Keratinocyte (primary cell): ENCODE measurements at regions not wholly inside any gene's neighbourhood (a gene's known extent, or its start where the extent isn't known, plus 50 kb on each side); places are given as distances from the start of the nearest gene placed in this dataset.
"Not testable (repeated sequence)": the region's sequence is repeated elsewhere in the genome, so short reads cannot be mapped to it uniquely, and the experiment has no call there.

ENCODE experiments used
- DNase-seq: peaks from one replicate; pipeline ENCODE4 v3.0.0-alpha.2; 2011; ENCODE audit warnings: low read depth, missing footprints, low spot score
- FAIRE-seq: peaks from 2 replicates; lab custom pipeline; 2011; peaks lifted over from hg19 to GRCh38; lab: Jason Lieb, UNC
- H2AFZ ChIP-seq: 2 replicates; pipeline ENCODE4 v1.6.0; 2012; ENCODE audit warnings: low read length, control low read depth, inconsistent platforms; ENCODE audit not compliant: control insufficient read depth
- H3K27ac ChIP-seq: 2 replicates; pipeline ENCODE4 v1.5.1; 2011; ENCODE audit warnings: low read length; ENCODE audit not compliant: control insufficient read depth, insufficient read depth
- H3K27me3 ChIP-seq: 3 replicates; pipeline ENCODE4 v1.6.0; 2011; ENCODE audit warnings: low read length; ENCODE audit not compliant: control insufficient read depth, insufficient read depth; ENCODE audit errors: extremely low read depth
- H3K36me3 ChIP-seq, 2 experiments: 2 replicates in 1 of 2; 3 replicates in 1 of 2; pipeline ENCODE4 v1.5.1; 2011; ENCODE audit warnings: low read length in 2 of 2, mild to moderate bottlenecking in 1 of 2; ENCODE audit not compliant: control insufficient read depth in 2 of 2, insufficient read depth in 2 of 2; ENCODE audit errors: extremely low read depth in 1 of 2
- H3K4me1 ChIP-seq: 3 replicates; pipeline ENCODE4 v1.5.1; 2011; ENCODE audit warnings: low read length; ENCODE audit not compliant: control insufficient read depth, insufficient read depth; ENCODE audit errors: extremely low read depth
- H3K4me2 ChIP-seq: 3 replicates; pipeline ENCODE4 v1.6.0; 2011; ENCODE audit warnings: low read depth, low read length; ENCODE audit not compliant: control insufficient read depth, insufficient read depth; ENCODE audit errors: extremely low read depth
- H3K4me3 ChIP-seq, 3 experiments: fragments of 200-600 bp in 1 of 3; sonication (generic) in 1 of 3; 2 replicates in 2 of 3; 3 replicates in 1 of 3; pipeline ENCODE4 v1.5.1; 2011 to 2016; ENCODE audit warnings: low read length in 3 of 3, mild to moderate bottlenecking in 3 of 3, control low read depth in 2 of 3, inconsistent platforms in 1 of 3, low read depth in 1 of 3, mixed read lengths in 1 of 3, mixed run types in 1 of 3, moderate library complexity in 1 of 3; ENCODE audit not compliant: control insufficient read depth in 2 of 3, insufficient read depth in 2 of 3; ENCODE audit errors: extremely low read depth in 1 of 3
- H3K79me2 ChIP-seq: 2 replicates; pipeline ENCODE4 v1.6.0; 2012; ENCODE audit warnings: low read length; ENCODE audit not compliant: control insufficient read depth, insufficient read depth
- H3K9ac ChIP-seq: 3 replicates; pipeline ENCODE4 v1.6.0; 2011; ENCODE audit warnings: low read length; ENCODE audit not compliant: control insufficient read depth, insufficient read depth; ENCODE audit errors: extremely low read depth
- H3K9me1 ChIP-seq: 3 replicates; pipeline ENCODE4 v1.6.0; 2011; ENCODE audit warnings: low read length; ENCODE audit not compliant: control insufficient read depth, insufficient read depth; ENCODE audit errors: extremely low read depth
- H3K9me3 ChIP-seq: 2 replicates; pipeline ENCODE4 v1.5.1; 2012; ENCODE audit warnings: low read depth, low read length; ENCODE audit not compliant: control insufficient read depth
- H4K20me1 ChIP-seq: 3 replicates; pipeline ENCODE4 v1.6.0; 2011; ENCODE audit warnings: low read length; ENCODE audit not compliant: control insufficient read depth, insufficient read depth; ENCODE audit errors: extremely low read depth
- EZH2 ChIP-seq: IDR thresholded peaks from one replicate; pipeline ENCODE4 v1.6.1; 2012; ENCODE audit warnings: inconsistent platforms, mild to moderate bottlenecking, low read length, moderate library complexity
- dilution Hi-C: fragments of 300-500 bp; cut with MboI; formaldehyde crosslinking; loops from one replicate; pipeline ENCODE4 v1.7.0; 2020; ENCODE audit warnings: low sequenced_read_pairs; ENCODE audit not compliant: extremely low pct_ligation_motif_present
- TF ChIP-seq, protein P1 (sequence below), 3 experiments: IDR thresholded peaks in 1 of 3; conservative IDR thresholded peaks in 1 of 3; optimal IDR thresholded peaks in 1 of 3; 2 replicates in 2 of 3; 3 replicates in 1 of 3; pipeline versions ENCODE3 to v1.5.1; 2011; ENCODE audit warnings: low read length in 3 of 3, mild to moderate bottlenecking in 3 of 3, moderate library complexity in 2 of 3, control low read depth in 1 of 3, inconsistent platforms in 1 of 3; ENCODE audit not compliant: insufficient read depth in 2 of 3; ENCODE audit errors: extremely low read depth in 1 of 3

DNA sequence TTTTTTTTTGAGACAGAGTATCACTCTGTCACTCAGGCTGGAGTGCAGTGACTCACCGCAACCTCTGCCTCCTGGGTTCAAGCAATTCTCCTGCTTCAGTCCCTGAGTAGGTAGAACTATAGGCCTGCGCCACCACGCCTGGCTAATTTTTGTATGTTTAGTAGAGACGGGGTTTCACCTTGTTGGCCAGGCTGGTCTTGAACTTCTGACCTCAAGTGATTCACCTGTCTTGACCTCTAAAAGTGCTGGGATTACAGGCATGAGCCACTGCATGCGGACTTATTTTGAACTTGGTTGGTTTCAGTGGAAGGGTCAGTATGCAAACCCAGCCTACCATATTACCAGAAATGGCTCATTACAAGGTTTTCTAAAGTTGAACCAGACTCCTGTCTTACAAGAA is 61.6 kb upstream of the GBA3 start:
- H3K9ac ChIP-seq, H3K36me3 ChIP-seq, H3K9me3 ChIP-seq, H4K20me1 ChIP-seq, FAIRE-seq, dilution Hi-C loops, H3K4me1 ChIP-seq, H3K27me3 ChIP-seq, H3K4me3 ChIP-seq, H2AFZ ChIP-seq, DNase-seq, H3K27ac ChIP-seq, H3K9me1 ChIP-seq, H3K79me2 ChIP-seq, H3K4me2 ChIP-seq: not testable (repeated sequence)

DNA sequence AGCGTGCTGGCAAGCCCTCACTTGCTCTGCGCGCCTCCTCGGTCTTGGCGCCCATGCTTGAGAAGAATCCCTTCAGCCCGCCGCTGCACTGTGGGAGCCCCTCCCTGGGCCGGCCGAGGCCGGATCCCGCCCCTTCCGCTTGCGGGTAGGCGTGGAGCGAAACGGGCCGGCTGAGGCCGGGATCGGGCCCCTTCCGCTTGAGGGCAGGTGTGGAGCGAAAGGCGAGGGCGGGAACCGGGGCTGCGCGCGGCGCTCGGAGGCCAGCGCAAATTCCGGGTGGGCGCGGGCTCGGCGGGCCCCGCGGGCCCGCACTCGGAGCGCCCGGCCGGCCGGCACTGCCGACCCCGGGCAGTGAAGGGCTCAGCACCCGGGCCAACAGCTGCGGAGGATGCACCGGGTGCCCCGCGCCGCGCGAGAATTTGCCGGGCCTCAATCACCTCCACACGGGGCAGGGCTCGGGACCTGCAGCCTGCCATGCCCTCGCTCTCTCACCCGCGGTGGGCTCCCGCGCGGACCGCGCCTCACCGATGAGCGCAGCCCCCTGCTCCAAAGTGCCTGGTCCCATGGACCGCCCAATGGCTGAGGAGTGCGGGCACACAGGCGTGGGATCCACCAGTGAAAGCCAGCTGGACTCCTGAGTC is 58.1 kb upstream of the GBA3 start:
- Histone ChIP-seq H3K9me3 (no peaks in the 10 kb centered on the region), H3K9me1 (no peaks in the 10 kb centered on the region), H3K9ac (no peak overlapping the region), H3K4me3 (no peak overlapping the region), H3K79me2 (no peaks in the 10 kb centered on the region), H3K36me3 (no peaks in the 10 kb centered on the region), H3K27ac (no peak overlapping the region), H4K20me1 (no peaks in the 10 kb centered on the region), H3K4me1 (no peaks in the 10 kb centered on the region), H3K27me3 (no peaks in the 10 kb centered on the region), H2AFZ (no peak overlapping the region), H3K4me2 (no peak overlapping the region)
- dilution Hi-C loops, result no loop called here
- TF ChIP-seq, protein P1, sequence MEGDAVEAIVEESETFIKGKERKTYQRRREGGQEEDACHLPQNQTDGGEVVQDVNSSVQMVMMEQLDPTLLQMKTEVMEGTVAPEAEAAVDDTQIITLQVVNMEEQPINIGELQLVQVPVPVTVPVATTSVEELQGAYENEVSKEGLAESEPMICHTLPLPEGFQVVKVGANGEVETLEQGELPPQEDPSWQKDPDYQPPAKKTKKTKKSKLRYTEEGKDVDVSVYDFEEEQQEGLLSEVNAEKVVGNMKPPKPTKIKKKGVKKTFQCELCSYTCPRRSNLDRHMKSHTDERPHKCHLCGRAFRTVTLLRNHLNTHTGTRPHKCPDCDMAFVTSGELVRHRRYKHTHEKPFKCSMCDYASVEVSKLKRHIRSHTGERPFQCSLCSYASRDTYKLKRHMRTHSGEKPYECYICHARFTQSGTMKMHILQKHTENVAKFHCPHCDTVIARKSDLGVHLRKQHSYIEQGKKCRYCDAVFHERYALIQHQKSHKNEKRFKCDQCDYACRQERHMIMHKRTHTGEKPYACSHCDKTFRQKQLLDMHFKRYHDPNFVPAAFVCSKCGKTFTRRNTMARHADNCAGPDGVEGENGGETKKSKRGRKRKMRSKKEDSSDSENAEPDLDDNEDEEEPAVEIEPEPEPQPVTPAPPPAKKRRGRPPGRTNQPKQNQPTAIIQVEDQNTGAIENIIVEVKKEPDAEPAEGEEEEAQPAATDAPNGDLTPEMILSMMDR (optimal IDR thresholded peaks at IDR 0.05 in 1 of 3, IDR thresholded peaks at IDR 0.05 in 1 of 3, conservative IDR thresholded peaks at IDR 0.05 in 1 of 3; ENCODE audit: extremely low read depth in 1 of 3, insufficient read depth in 2 of 3, low read length in 3 of 3), result no peak
- no peak for TF ChIP-seq EZH2
- DNase-seq, result no peak
- no peak for FAIRE-seq

DNA sequence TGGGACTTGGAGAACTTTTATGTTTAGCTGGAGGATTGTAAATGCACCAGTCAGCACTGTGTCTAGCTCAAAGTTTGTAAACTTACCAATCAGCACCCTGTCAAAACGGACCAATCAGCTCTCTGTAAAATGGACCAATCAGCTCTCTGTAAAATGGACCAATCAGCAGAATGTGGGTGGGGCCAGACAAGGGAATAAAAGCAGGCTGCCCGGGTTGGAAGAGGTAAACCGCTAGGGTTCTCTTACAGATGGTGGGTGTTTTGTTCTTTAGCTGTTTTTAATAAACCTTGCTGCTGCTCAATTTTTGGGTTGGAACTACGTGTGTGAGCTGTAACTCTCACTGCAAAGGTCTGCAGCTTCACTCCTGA is 57.6 kb upstream of the GBA3 start:
- H4K20me1 ChIP-seq, H3K79me2 ChIP-seq, H3K4me3 ChIP-seq, H3K9me3 ChIP-seq, H3K36me3 ChIP-seq, H3K9me1 ChIP-seq, H3K27me3 ChIP-seq, DNase-seq, dilution Hi-C loops, H3K9ac ChIP-seq, H3K4me1 ChIP-seq, FAIRE-seq, H3K4me2 ChIP-seq, H3K27ac ChIP-seq, H2AFZ ChIP-seq: not testable (repeated sequence)
